Mesothelial cell of epicardium (in vitro differentiated cells): ENCODE measurements at regions not wholly inside any gene's neighbourhood (a gene's known extent, or its start where the extent isn't known, plus 50 kb on each side); places are given as distances from the start of the nearest gene placed in this dataset.

Source experiments
- DNase-seq, 2 experiments: peaks; one replicate each; pipeline ENCODE4 v3.0.0; 2021; ENCODE audit warnings: low spot score in 2 of 2; ENCODE audit not compliant: unreplicated experiment in 2 of 2
- H3K27ac Mint-ChIP-seq: 2 replicates; pipeline ENCODE4 v1.8.0; 2021; ENCODE audit warnings: mixed read lengths
- H3K27me3 Mint-ChIP-seq: 2 replicates; pipeline ENCODE4 v1.8.0; 2021; ENCODE audit warnings: low read depth, mixed read lengths
- H3K36me3 Mint-ChIP-seq: 2 replicates; pipeline ENCODE4 v1.8.0; 2021; ENCODE audit warnings: mixed read lengths
- H3K4me1 Mint-ChIP-seq: 2 replicates; pipeline ENCODE4 v1.8.0; 2021; ENCODE audit warnings: mixed read lengths
- H3K4me3 Mint-ChIP-seq: 2 replicates; pipeline ENCODE4 v1.8.0; 2021; ENCODE audit warnings: mild to moderate bottlenecking, moderate library complexity, mixed read lengths
- H3K9me3 Mint-ChIP-seq: 2 replicates; pipeline ENCODE4 v1.8.0; 2021; ENCODE audit warnings: mixed read lengths
- CTCF ChIP-seq: fragments of 200-600 bp; sonication (generic); IDR thresholded peaks from one replicate; pipeline ENCODE4 v1.5.0; 2021; ENCODE audit warnings: antibody characterized with exemption; ENCODE audit not compliant: unreplicated experiment

GRCh38 chr9:118721276-118721675 lies 648.0 kb downstream of the BRINP1 start:
- no peak overlapping the region for H3K27ac Mint-ChIP-seq

GRCh38 chr9:118721923-118722322 lies 647.3 kb downstream of the BRINP1 start:
- peaks cover 34% of the 10 kb centered on the region for H3K9me3 Mint-ChIP-seq
- no peak overlapping the region for H3K27ac Mint-ChIP-seq
- DNase-seq: no peak
- H3K27me3 Mint-ChIP-seq: no peaks in the 10 kb centered on the region
- no peak overlapping the region for H3K4me3 Mint-ChIP-seq
- no peaks in the 10 kb centered on the region for H3K4me1 Mint-ChIP-seq
- no peaks in the 10 kb centered on the region for H3K36me3 Mint-ChIP-seq
- TF ChIP-seq CTCF: no peak

More at GRCh38 chr9:118721276-118721675, 648.0 kb downstream of the BRINP1 start:
- no peak for TF ChIP-seq CTCF
- H3K4me3 Mint-ChIP-seq: no peak overlapping the region
- peaks cover 30% of the 10 kb centered on the region for H3K9me3 Mint-ChIP-seq
- H3K27me3 Mint-ChIP-seq: no peaks in the 10 kb centered on the region
- no peaks in the 10 kb centered on the region for H3K36me3 Mint-ChIP-seq
- no peak for DNase-seq
- no peaks in the 10 kb centered on the region for H3K4me1 Mint-ChIP-seq

- no peak overlapping the region for H3K4me3 Mint-ChIP-seq
- H3K9me3 Mint-ChIP-seq: peaks cover 33% of the 10 kb centered on the region
- no peak for DNase-seq
- no peak for TF ChIP-seq CTCF
- H3K27ac Mint-ChIP-seq: no peak overlapping the region
- no peaks in the 10 kb centered on the region for H3K27me3 Mint-ChIP-seq
- no peaks in the 10 kb centered on the region for H3K4me1 Mint-ChIP-seq
- no peaks in the 10 kb centered on the region for H3K36me3 Mint-ChIP-seq
Measured at GRCh38 chr9:118729981-118730380, 639.3 kb downstream of the BRINP1 start.

GRCh38 chr9:118732998-118733397 lies 636.2 kb downstream of the BRINP1 start:
- Mint-ChIP-seq H3K4me1 (no peaks in the 10 kb centered on the region), H3K9me3 (peaks cover 29% of the 10 kb centered on the region), H3K36me3 (no peaks in the 10 kb centered on the region), H3K27me3 (no peaks in the 10 kb centered on the region), H3K27ac (no peak overlapping the region), H3K4me3 (no peak overlapping the region)
- no peak for TF ChIP-seq CTCF
- DNase-seq: no peak

- no peak overlapping the region for H3K27ac Mint-ChIP-seq
- TF ChIP-seq CTCF: no peak
- H3K4me1 Mint-ChIP-seq: no peaks in the 10 kb centered on the region
Measured at GRCh38 chr9:118734696-118735095, 634.5 kb downstream of the BRINP1 start.

GRCh38 chr9:118736406-118736805 lies 632.8 kb downstream of the BRINP1 start:
- TF ChIP-seq CTCF: no peak
- Mint-ChIP-seq H3K27ac (no peak overlapping the region), H3K9me3 (peaks cover 35% of the 10 kb centered on the region), H3K4me1 (no peaks in the 10 kb centered on the region), H3K4me3 (no peak overlapping the region), H3K27me3 (no peaks in the 10 kb centered on the region), H3K36me3 (no peaks in the 10 kb centered on the region)
- DNase-seq: no peak

More at GRCh38 chr9:118734696-118735095, 634.5 kb downstream of the BRINP1 start:
- no peaks in the 10 kb centered on the region for H3K27me3 Mint-ChIP-seq
- H3K36me3 Mint-ChIP-seq: no peaks in the 10 kb centered on the region
- H3K4me3 Mint-ChIP-seq: no peak overlapping the region
- peaks cover 35% of the 10 kb centered on the region for H3K9me3 Mint-ChIP-seq
- DNase-seq: no peak
